ENCODE measurements at regions not wholly inside any gene's neighbourhood (a gene's known extent, or its start where the extent isn't known, plus 50 kb on each side); places are given as distances from the start of the nearest gene placed in this dataset.
"Not testable (repeated sequence)": the region's sequence is repeated elsewhere in the genome, so short reads cannot be mapped to it uniquely, and the experiment has no call there.

GRCh38 chr1:146355373-146355772 is 126.6 kb upstream of the NOTCH2NLA start:
- not testable (repeated sequence) for TF ChIP-seq CTCF (IDR thresholded peaks at IDR 0.05 in 8 of 11, conservative IDR thresholded peaks at IDR 0.05 in 3 of 11); POLR2A (IDR thresholded peaks at IDR 0.05); POLR2AphosphoS5 (IDR thresholded peaks at IDR 0.05)

All from spleen (tissue), 7 donors.